Smooth muscle cell (in vitro differentiated cells): ENCODE measurements at regions not wholly inside any gene's neighbourhood (a gene's known extent, or its start where the extent isn't known, plus 50 kb on each side); places are given as distances from the start of the nearest gene placed in this dataset.
"Not testable (repeated sequence)": the region's sequence is repeated elsewhere in the genome, so short reads cannot be mapped to it uniquely, and the experiment has no call there.

Source experiments
- DNase-seq: peaks from one replicate; lab custom pipeline; 2025; ENCODE audit not compliant: unreplicated experiment; lab: John Stamatoyannopoulos, UW
- H2AFZ ChIP-seq: fragments of 200-600 bp; sonication (generic); 2 replicates; pipeline ENCODE4 v1.6.0; 2016; ENCODE audit warnings: antibody characterized with exemption, low read depth, mild to moderate bottlenecking
- H3F3A ChIP-seq: fragments of 200-600 bp; sonication (generic); 2 replicates; pipeline ENCODE4 v1.6.0; 2017; ENCODE audit warnings: antibody characterized with exemption, low read depth
- H3K27ac ChIP-seq: fragments of 200-600 bp; sonication (generic); 2 replicates; pipeline ENCODE4 v1.5.1; 2016; ENCODE audit warnings: low read depth, mild to moderate bottlenecking
- H3K27me3 ChIP-seq: fragments of 200-600 bp; sonication (generic); 2 replicates; pipeline ENCODE4 v1.6.1; 2016; ENCODE audit warnings: low read depth, mild to moderate bottlenecking
- H3K36me3 ChIP-seq: fragments of 200-600 bp; sonication (generic); 2 replicates; pipeline ENCODE4 v1.5.1; 2016; ENCODE audit warnings: low read depth
- H3K4me1 ChIP-seq: fragments of 200-600 bp; sonication (generic); 2 replicates; pipeline ENCODE4 v1.5.1; 2016; ENCODE audit warnings: low read depth
- H3K4me2 ChIP-seq: fragments of 200-600 bp; sonication (generic); 2 replicates; pipeline ENCODE4 v1.6.0; 2016; ENCODE audit warnings: mild to moderate bottlenecking
- H3K4me3 ChIP-seq: fragments of 200-600 bp; sonication (generic); 2 replicates; pipeline ENCODE4 v1.5.1; 2016; ENCODE audit warnings: mild to moderate bottlenecking
- H3K79me2 ChIP-seq: fragments of 200-600 bp; sonication (generic); 2 replicates; pipeline ENCODE4 v1.6.0; 2016; ENCODE audit warnings: low read depth, mild to moderate bottlenecking
- H3K9ac ChIP-seq: fragments of 200-600 bp; sonication (generic); 2 replicates; pipeline ENCODE4 v1.6.0; 2016; ENCODE audit warnings: low read depth
- H3K9me3 ChIP-seq: fragments of 200-600 bp; sonication (generic); replicated peaks from 2 replicates; pipeline ENCODE4 v1.5.1; 2016; ENCODE audit warnings: low read depth
- H4K20me1 ChIP-seq: fragments of 200-600 bp; sonication (generic); 2 replicates; pipeline ENCODE4 v1.6.0; 2016; ENCODE audit warnings: low read depth
- WGBS: methylation state at CpG from one replicate; pipeline ENCODE4 v1.1.7; 2016; ENCODE audit warnings: low lambda C conversion rate; 5-methylcytosine and 5-hydroxymethylcytosine counted together
- TF ChIP-seq, protein P1 (sequence below): fragments of 200-600 bp; sonication (generic); IDR thresholded peaks from 2 replicates; pipeline ENCODE4 v1.5.1; 2017; ENCODE audit warnings: borderline replicate concordance, mild to moderate bottlenecking, antibody characterized with exemption; ENCODE audit not compliant: insufficient read depth, poor library complexity, severe bottlenecking

DNA sequence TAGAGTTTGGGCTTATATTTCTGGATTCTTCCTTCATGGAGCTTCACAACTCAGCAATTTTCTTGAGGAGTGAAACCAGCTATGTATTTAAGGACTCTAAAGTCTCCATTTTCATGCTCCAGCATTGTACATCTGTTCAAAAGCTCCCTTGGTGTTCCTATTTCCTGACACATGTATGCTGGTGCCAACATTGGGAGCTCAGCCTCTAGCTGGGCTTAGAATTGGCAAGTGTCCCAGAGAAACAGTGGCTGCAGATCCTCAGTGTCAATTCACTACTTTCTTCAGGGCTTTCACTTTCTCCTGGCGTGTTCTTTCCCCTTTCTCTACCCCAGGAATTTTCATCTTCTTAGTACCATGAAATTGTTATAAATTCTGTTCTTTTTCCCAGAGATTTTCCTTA lies 103.1 kb downstream of the ZNF467 start:
- no peaks in the 10 kb centered on the region for H3K4me1 ChIP-seq
- no peaks in the 10 kb centered on the region for H3F3A ChIP-seq
- H3K4me3 ChIP-seq = no peak overlapping the region
- no peak for DNase-seq
- no peaks in the 10 kb centered on the region for H3K27me3 ChIP-seq
- no peak overlapping the region for H2AFZ ChIP-seq
- H3K27ac ChIP-seq = no peak overlapping the region
- no peak overlapping the region for H3K4me2 ChIP-seq
- no peaks in the 10 kb centered on the region for H4K20me1 ChIP-seq
- no peaks in the 10 kb centered on the region for H3K9me3 ChIP-seq
- 74% methylated on average over 1 of the region's 1 CpG for WGBS
- H3K36me3 ChIP-seq = no peaks in the 10 kb centered on the region
- TF ChIP-seq, protein P1, sequence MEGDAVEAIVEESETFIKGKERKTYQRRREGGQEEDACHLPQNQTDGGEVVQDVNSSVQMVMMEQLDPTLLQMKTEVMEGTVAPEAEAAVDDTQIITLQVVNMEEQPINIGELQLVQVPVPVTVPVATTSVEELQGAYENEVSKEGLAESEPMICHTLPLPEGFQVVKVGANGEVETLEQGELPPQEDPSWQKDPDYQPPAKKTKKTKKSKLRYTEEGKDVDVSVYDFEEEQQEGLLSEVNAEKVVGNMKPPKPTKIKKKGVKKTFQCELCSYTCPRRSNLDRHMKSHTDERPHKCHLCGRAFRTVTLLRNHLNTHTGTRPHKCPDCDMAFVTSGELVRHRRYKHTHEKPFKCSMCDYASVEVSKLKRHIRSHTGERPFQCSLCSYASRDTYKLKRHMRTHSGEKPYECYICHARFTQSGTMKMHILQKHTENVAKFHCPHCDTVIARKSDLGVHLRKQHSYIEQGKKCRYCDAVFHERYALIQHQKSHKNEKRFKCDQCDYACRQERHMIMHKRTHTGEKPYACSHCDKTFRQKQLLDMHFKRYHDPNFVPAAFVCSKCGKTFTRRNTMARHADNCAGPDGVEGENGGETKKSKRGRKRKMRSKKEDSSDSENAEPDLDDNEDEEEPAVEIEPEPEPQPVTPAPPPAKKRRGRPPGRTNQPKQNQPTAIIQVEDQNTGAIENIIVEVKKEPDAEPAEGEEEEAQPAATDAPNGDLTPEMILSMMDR = no peak
- H3K9ac ChIP-seq = no peak overlapping the region
- no peaks in the 10 kb centered on the region for H3K79me2 ChIP-seq

DNA sequence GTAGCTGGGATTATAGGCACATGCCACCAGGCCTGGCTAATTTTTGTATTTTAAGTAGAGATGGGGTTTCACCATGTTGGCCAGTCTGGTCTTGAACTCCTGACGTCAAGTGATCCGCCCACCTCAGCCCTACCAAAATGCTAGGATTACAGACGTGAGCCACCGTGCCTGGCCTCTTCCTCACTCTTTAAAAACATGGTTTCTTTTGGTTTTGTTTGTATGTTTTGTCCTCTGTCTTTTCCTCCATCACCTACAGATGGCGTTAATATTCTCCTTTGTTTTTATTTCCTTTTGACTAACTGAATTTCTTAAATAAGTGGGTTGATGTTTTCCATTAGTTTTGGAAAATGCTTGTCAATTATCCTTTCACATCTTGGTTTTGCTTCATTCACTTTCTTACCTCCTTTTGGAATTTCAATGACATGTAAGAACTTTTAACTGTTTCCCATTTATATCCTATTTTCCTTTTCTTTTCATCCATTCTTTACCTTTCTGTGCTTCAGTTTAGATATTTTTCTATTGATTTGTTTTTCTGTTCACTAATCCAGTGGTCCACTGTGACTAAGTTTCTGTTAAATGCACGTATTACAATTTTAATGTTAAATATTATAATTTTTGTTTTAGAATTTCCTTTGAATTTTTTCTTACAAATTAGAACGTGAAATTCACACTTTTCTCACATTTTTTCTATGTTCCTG lies 104.1 kb downstream of the ZNF467 start:
- Histone ChIP-seq H3K9me3 (no peaks in the 10 kb centered on the region), H3K4me2 (no peak overlapping the region), H3K9ac (no peak overlapping the region), H3K27ac (no peak overlapping the region), H3K27me3 (no peaks in the 10 kb centered on the region), H3K4me3 (no peak overlapping the region), H2AFZ (no peak overlapping the region), H3K36me3 (no peaks in the 10 kb centered on the region), H3K79me2 (no peaks in the 10 kb centered on the region), H3K4me1 (no peaks in the 10 kb centered on the region), H3F3A (no peaks in the 10 kb centered on the region), H4K20me1 (no peaks in the 10 kb centered on the region)
- 35% methylated on average over 7 of the region's 7 CpGs for WGBS
- TF ChIP-seq, protein P1 = peak; percentile 46
- no peak for DNase-seq

DNA sequence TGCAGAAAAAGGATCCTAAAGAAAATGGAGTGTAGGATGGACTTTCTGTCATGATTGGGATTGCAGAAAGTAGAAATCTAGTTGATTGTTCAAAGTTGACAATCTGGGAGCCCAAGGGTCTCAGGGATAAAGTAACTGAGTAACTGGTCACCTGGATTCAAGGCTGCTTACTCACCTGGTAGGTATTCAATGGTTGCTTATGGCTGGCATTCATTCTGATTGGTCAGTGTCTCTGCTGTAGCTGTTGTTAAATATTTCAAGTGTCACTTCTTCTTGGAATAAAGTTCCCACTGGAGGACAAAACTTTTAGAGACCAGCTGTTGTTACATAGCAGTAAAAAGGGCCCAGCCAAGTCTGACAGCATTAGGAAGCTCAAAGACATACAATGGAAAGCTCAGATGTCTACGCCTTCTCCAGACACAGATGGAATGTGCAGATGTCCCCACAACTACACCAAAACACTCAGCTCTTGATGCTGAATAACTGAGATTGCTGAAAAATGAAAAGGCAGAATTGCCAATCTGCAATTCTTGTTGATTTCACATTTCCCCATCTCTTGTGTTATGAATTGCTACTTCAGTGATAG lies 106.9 kb downstream of the ZNF467 start:
- no peak overlapping the region for H3K27ac ChIP-seq
- no peaks in the 10 kb centered on the region for H3K27me3 ChIP-seq
- no peak overlapping the region for H2AFZ ChIP-seq
- no peaks in the 10 kb centered on the region for H3K4me1 ChIP-seq
- no peak overlapping the region for H3K9ac ChIP-seq
- no peak for DNase-seq
- WGBS = 86% methylated on average over 1 of the region's 1 CpG
- H4K20me1 ChIP-seq = no peaks in the 10 kb centered on the region
- H3K9me3 ChIP-seq = no peaks in the 10 kb centered on the region
- H3K4me3 ChIP-seq = no peak overlapping the region
- no peaks in the 10 kb centered on the region for H3F3A ChIP-seq
- H3K36me3 ChIP-seq = no peaks in the 10 kb centered on the region
- H3K4me2 ChIP-seq = no peak overlapping the region
- H3K79me2 ChIP-seq = no peaks in the 10 kb centered on the region
- TF ChIP-seq, protein P1 = no peak

DNA sequence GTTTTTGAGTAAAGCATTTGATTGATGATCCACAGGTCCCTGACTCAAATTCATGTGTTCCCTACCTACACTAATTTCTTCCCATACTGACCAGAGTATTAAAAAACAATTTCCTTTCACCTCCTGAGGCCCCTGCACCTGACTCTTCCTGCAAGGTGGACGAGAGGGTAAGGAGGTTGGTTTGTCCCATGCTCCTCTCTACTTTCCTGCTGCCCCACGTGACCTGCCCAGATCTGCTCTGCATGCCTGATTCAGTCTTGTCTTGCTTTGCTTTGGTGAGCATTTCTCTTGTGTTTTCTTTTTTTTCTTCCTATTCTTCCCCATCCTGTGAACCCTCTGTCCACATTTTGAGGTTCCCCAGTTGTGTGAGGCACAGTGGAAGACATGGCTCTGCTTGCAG lies 107.8 kb downstream of the ZNF467 start:
- not testable (repeated sequence) for H4K20me1 ChIP-seq, H2AFZ ChIP-seq, H3K36me3 ChIP-seq, H3K27ac ChIP-seq, H3K4me2 ChIP-seq, H3K4me3 ChIP-seq, H3K9ac ChIP-seq, H3K9me3 ChIP-seq, H3K79me2 ChIP-seq, H3K27me3 ChIP-seq, H3K4me1 ChIP-seq, DNase-seq, H3F3A ChIP-seq
- WGBS = 73% methylated on average over 2 of the region's 2 CpGs
